OCI-LY7 (cell line): ENCODE measurements at regions not wholly inside any gene's neighbourhood (a gene's known extent, or its start where the extent isn't known, plus 50 kb on each side); places are given as distances from the start of the nearest gene placed in this dataset.

ENCODE experiments used
- BruUV-seq: library from RNA; stranded (reverse); fragments of 400-500 nt; replicated peaks from 2 replicates; lab custom pipeline; 2021; lab: Mats Ljungman, UMichigan
- CTCF ChIA-PET: fragments of 300-600 bp; sonication (Branson Sonifier 250); formaldehyde crosslinking; loops from one replicate; lab custom pipeline; 2022; ENCODE audit warnings: antibody characterized with exemption; ENCODE audit not compliant: unreplicated experiment; lab: Charles Lee
- POLR2A ChIA-PET: fragments of 300-600 bp; sonication (Branson Sonifier 250); formaldehyde crosslinking; loops from one replicate; lab custom pipeline; 2022; ENCODE audit warnings: antibody characterized with exemption; lab: Charles Lee
- DNase-seq: peaks from one replicate; pipeline ENCODE4 v3.0.0-alpha.2; 2015; ENCODE audit warnings: low spot score
- H2AFZ ChIP-seq: fragments of 200-600 bp; sonication (generic), shearing (Covaris generic); 2 replicates; pipeline ENCODE4 v1.6.1; 2014; ENCODE audit warnings: mild to moderate bottlenecking, antibody characterized with exemption, low read length, moderate library complexity
- H3K27ac ChIP-seq: fragments of 200-600 bp; sonication (generic); 2 replicates; pipeline ENCODE4 v1.5.1; 2014; ENCODE audit warnings: mixed run types, low read depth, mild to moderate bottlenecking, moderate library complexity, low read length, inconsistent platforms; ENCODE audit not compliant: poor library complexity, severe bottlenecking
- H3K36me3 ChIP-seq: fragments of 200-600 bp; sonication (generic); 2 replicates; pipeline ENCODE4 v1.6.1; 2014; ENCODE audit warnings: mild to moderate bottlenecking, antibody characterized with exemption, low read length, moderate library complexity, mixed read lengths; ENCODE audit not compliant: insufficient read depth
- H3K4me1 ChIP-seq: fragments of 200-600 bp; sonication (generic); 2 replicates; pipeline ENCODE4 v1.5.1; 2014; ENCODE audit warnings: mild to moderate bottlenecking, low read length; ENCODE audit not compliant: insufficient read depth, poor library complexity, severe bottlenecking
- H3K4me2 ChIP-seq: fragments of 200-600 bp; sonication (generic); 2 replicates; pipeline ENCODE4 v1.6.1; 2014; ENCODE audit warnings: mild to moderate bottlenecking, low read length
- H3K4me3 ChIP-seq: fragments of 200-600 bp; sonication (generic); 2 replicates; pipeline ENCODE4 v1.5.1; 2014; ENCODE audit warnings: mild to moderate bottlenecking, low read depth, low read length; ENCODE audit not compliant: poor library complexity, severe bottlenecking
- H3K79me2 ChIP-seq: fragments of 200-600 bp; sonication (generic); 2 replicates; pipeline ENCODE4 v1.6.1; 2016; ENCODE audit warnings: low read depth, mild to moderate bottlenecking, low read length, moderate library complexity, mixed read lengths; ENCODE audit not compliant: insufficient read depth
- H3K9me2 ChIP-seq: fragments of 200-600 bp; sonication (generic); 2 replicates; pipeline ENCODE4 v1.6.1; 2016; ENCODE audit warnings: mild to moderate bottlenecking, low read length, mixed read lengths; ENCODE audit not compliant: insufficient read depth
- H3K9me3 ChIP-seq: fragments of 200-600 bp; sonication (generic); 2 replicates; pipeline ENCODE4 v1.6.1; 2014; ENCODE audit warnings: mild to moderate bottlenecking, mixed run types, low read length, mixed read lengths
- H4K20me1 ChIP-seq: fragments of 200-600 bp; sonication (generic); 2 replicates; pipeline ENCODE4 v1.6.1; 2014; ENCODE audit warnings: mild to moderate bottlenecking, antibody characterized with exemption, low read length, moderate library complexity, mixed read lengths; ENCODE audit not compliant: insufficient read depth
- CTCF ChIP-seq: fragments of 200-600 bp; sonication (generic); conservative IDR thresholded peaks from 2 replicates; pipeline ENCODE4 v1.5.1; 2014; ENCODE audit warnings: mild to moderate bottlenecking, antibody characterized with exemption, low read length, moderate library complexity, mixed read lengths
- EZH2phosphoT487 ChIP-seq: fragments of 200-600 bp; sonication (generic); IDR thresholded peaks from 2 replicates; pipeline ENCODE4 v1.6.1; 2018; ENCODE audit warnings: low read depth, borderline replicate concordance, mild to moderate bottlenecking, mixed run types, antibody characterized with exemption, low read length, moderate library complexity, mixed read lengths
- intact Hi-C: fragments of 100-400 bp; cut with micrococcal nuclease; formaldehyde crosslinking; loops from one replicate; pipeline ENCODE4 v1.10.0; 2022; ENCODE audit not compliant: unreplicated experiment

GRCh38 chr3:73786998-73787397 is 162.3 kb upstream of the PDZRN3 start:
- Histone ChIP-seq H3K36me3 (no peaks in the 10 kb centered on the region), H3K9me2 (no peaks in the 10 kb centered on the region), H2AFZ (no peak overlapping the region), H3K4me1 (no peaks in the 10 kb centered on the region), H4K20me1 (no peaks in the 10 kb centered on the region), H3K4me2 (no peak overlapping the region), H3K9me3 (no peaks in the 10 kb centered on the region), H3K4me3 (no peak overlapping the region), H3K27ac (no peak overlapping the region), H3K79me2 (no peaks in the 10 kb centered on the region)
- POLR2A ChIA-PET: interaction anchor here (0.7 kb wide), 1 partner anchor 12 kb away, joined by 3 read pairs; no protein-coding TSS in a partner anchor
- intact Hi-C loops: no loop called here
- no peak for DNase-seq
- CTCF ChIA-PET: no interaction called here
- BruUV-seq: no TSS peak
- no peak for TF ChIP-seq CTCF
- TF ChIP-seq EZH2phosphoT487: no peak

- Histone ChIP-seq H3K79me2 (no peaks in the 10 kb centered on the region), H3K9me2 (no peaks in the 10 kb centered on the region), H3K4me1 (no peaks in the 10 kb centered on the region), H3K4me2 (no peak overlapping the region), H4K20me1 (no peaks in the 10 kb centered on the region), H2AFZ (no peak overlapping the region), H3K4me3 (no peak overlapping the region), H3K27ac (no peak overlapping the region), H3K36me3 (no peaks in the 10 kb centered on the region), H3K9me3 (no peaks in the 10 kb centered on the region)
- ChIA-PET POLR2A (interaction anchor here (0.7 kb wide), 1 partner anchor 12 kb away, joined by 3 read pairs; no protein-coding TSS in a partner anchor), CTCF (no interaction called here)
- intact Hi-C loops: no loop called here
- TF ChIP-seq CTCF (no peak), EZH2phosphoT487 (no peak)
- DNase-seq: no peak
- no TSS peak for BruUV-seq
Measured at GRCh38 chr3:73786321-73786807, 161.6 kb upstream of the PDZRN3 start.

GRCh38 chr3:73784686-73785392 is 160.1 kb upstream of the PDZRN3 start:
- no peaks in the 10 kb centered on the region for H3K36me3 ChIP-seq
- H3K9me2 ChIP-seq: no peaks in the 10 kb centered on the region
- POLR2A ChIA-PET: no interaction called here
- H4K20me1 ChIP-seq: no peaks in the 10 kb centered on the region
- TF ChIP-seq EZH2phosphoT487 (no peak), CTCF (no peak)
- H3K4me3 ChIP-seq: no peak overlapping the region
- intact Hi-C loops: no loop called here
- no peaks in the 10 kb centered on the region for H3K9me3 ChIP-seq
- CTCF ChIA-PET: no interaction called here
- no TSS peak for BruUV-seq
- H2AFZ ChIP-seq: no peak overlapping the region
- H3K4me1 ChIP-seq: no peaks in the 10 kb centered on the region
- no peak for DNase-seq
- H3K79me2 ChIP-seq: no peaks in the 10 kb centered on the region
- H3K27ac ChIP-seq: no peak overlapping the region
- no peak overlapping the region for H3K4me2 ChIP-seq
